ENCODE measurements at regions not wholly inside any gene's neighbourhood (a gene's known extent, or its start where the extent isn't known, plus 50 kb on each side); places are given as distances from the start of the nearest gene placed in this dataset.

- in situ Hi-C loops (cut with HindIII; ENCODE audit: extremely low pct_ligation_motif_present, low pct_unique_long_range_greater_than_20kb) (no loop called here), intact Hi-C loops (cut with micrococcal nuclease; ENCODE audit: unreplicated experiment) (no loop called here)
- CTCF ChIA-PET (ENCODE audit: low intra/inter-chr PET ratio, low total read pairs): no interaction called here
- WGBS (ENCODE audit: low lambda C conversion rate): 2% methylated on average over 3 of the region's 3 CpGs
- TF ChIP-seq ZBTB37 (CRISPR knock-in tag; IDR thresholded peaks at IDR 0.05) (no peak), MEIS2 (CRISPR knock-in tag; IDR thresholded peaks at IDR 0.05) (no peak), ZBTB14 (CRISPR knock-in tag; IDR thresholded peaks at IDR 0.05) (no peak), RNF219 (CRISPR knock-in tag; IDR thresholded peaks at IDR 0.05) (no peak), FOXC1 (CRISPR knock-in tag; IDR thresholded peaks at IDR 0.05; ENCODE audit: borderline replicate concordance) (no peak)
- no peak for ATAC-seq
- H3K4me2 ChIP-seq (ENCODE audit: low read depth, low read length): no peak overlapping the region
- no peaks in the 10 kb centered on the region for H3K9me3 ChIP-seq (ENCODE audit: low read length)
- no peak for DNase-seq (ENCODE audit: low spot score)
- H2AFZ ChIP-seq (ENCODE audit: low read length): no peak overlapping the region
- no peak overlapping the region for H3K27ac ChIP-seq (ENCODE audit: extremely low read length, insufficient read depth, low read length)
- no peaks in the 10 kb centered on the region for H3K4me1 ChIP-seq (ENCODE audit: insufficient read depth, low read length)
- no peaks in the 10 kb centered on the region for H3K79me2 ChIP-seq (ENCODE audit: insufficient read depth, low read length)
- BruUV-seq (replicated peaks): no TSS peak
- H4K20me1 ChIP-seq (ENCODE audit: insufficient read depth, low read length): no peaks in the 10 kb centered on the region
- FAIRE-seq: no peak
- H3K36me3 ChIP-seq (replicated peaks in 1 of 2; ENCODE audit: control insufficient read depth in 1 of 2, insufficient read depth in 2 of 2, low read length in 2 of 2): no peaks in the 10 kb centered on the region
- H3K27me3 ChIP-seq (ENCODE audit: control insufficient read depth in 1 of 2, insufficient read depth in 2 of 2, low read length in 2 of 2): no peaks in the 10 kb centered on the region; a peak in 1 of 5 replicates
- no peak overlapping the region for H3K9ac ChIP-seq (ENCODE audit: insufficient read depth, low read depth, low read length)
- POLR2A ChIA-PET: no interaction called here
- no peak overlapping the region for H3K4me3 ChIP-seq (replicated peaks in 1 of 3; ENCODE audit: insufficient read depth in 1 of 3, low read depth in 2 of 3, low read length in 3 of 3)
These were observed 252.1 kb downstream of the CD83 start for GRCh38 chr6:14369717-14370116.

Measured in HepG2 (cell line).